ENCODE measurements at regions not wholly inside any gene's neighbourhood (a gene's known extent, or its start where the extent isn't known, plus 50 kb on each side); places are given as distances from the start of the nearest gene placed in this dataset.

DNA sequence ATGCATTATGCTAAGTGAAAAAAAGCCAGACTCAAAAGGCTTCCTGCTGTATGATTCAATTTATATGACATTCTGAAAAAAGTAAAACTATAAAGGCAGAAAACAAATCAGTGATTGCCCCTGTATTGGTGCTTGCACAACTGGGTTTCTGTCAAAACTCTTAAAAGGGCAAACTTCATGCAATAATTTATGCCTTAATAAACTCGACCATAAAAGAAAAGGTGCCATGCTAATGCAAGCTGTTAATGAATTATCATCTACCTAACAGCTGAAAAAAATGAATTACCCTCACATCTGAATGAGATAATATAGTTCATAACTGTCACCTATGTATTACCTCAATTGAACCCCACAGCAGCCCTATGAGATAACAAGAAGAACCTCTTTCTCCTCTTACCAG is 120.8 kb upstream of the ATP1A1 start:
- peaks cover 4% of the 10 kb centered on the region for H3K27me3 Mint-ChIP-seq
- Histone ChIP-seq H2AFZ (ENCODE audit: insufficient read depth, low read depth, low read length, poor library complexity, severe bottlenecking) (no peak overlapping the region), H3K4me3 (ENCODE audit: control extremely low read depth in 1 of 5, extremely low read depth in 1 of 5, insufficient read depth in 1 of 5, low read depth in 2 of 5, low read length in 4 of 5) (no peak overlapping the region), H3K27ac (ENCODE audit: low read length in 2 of 2) (no peak overlapping the region), H3K36me3 (replicated peaks in 1 of 2; ENCODE audit: control extremely low read depth in 1 of 2, control insufficient read depth in 1 of 2, extremely low read depth in 1 of 2, insufficient read depth in 2 of 2, low read length in 1 of 2) (no peaks in the 10 kb centered on the region), H3K9me3 (ENCODE audit: control extremely low read depth in 1 of 3, control insufficient read depth in 2 of 3, insufficient read depth in 1 of 3, low read length in 2 of 3) (no peaks in the 10 kb centered on the region), H3K4me2 (replicated peaks; ENCODE audit: low read depth, low read length, poor library complexity, severe bottlenecking) (no peak overlapping the region), H3K9ac (ENCODE audit: low read length) (no peak overlapping the region), H3K79me2 (ENCODE audit: control insufficient read depth, insufficient read depth, low read length) (no peaks in the 10 kb centered on the region), H3K4me1 (ENCODE audit: control insufficient read depth in 2 of 2, insufficient read depth in 2 of 2, low read length in 2 of 2) (no peaks in the 10 kb centered on the region), H3K27me3 (replicated peaks in 1 of 4; ENCODE audit: control extremely low read depth in 1 of 4, control insufficient read depth in 3 of 4, insufficient read depth in 4 of 4, low read length in 3 of 4) (no peaks in the 10 kb centered on the region), H4K20me1 (ENCODE audit: control insufficient read depth, insufficient read depth, low read length, poor library complexity, severe bottlenecking) (no peaks in the 10 kb centered on the region)
- no peak for ATAC-seq (ENCODE audit: low read depth)
- DNase-seq, result no peak
- H3K9me3 Mint-ChIP-seq (ENCODE audit: insufficient read depth), result no peaks in the 10 kb centered on the region
- ChIA-PET POLR2A (no interaction called here), CTCF (no interaction called here)
- H3K4me1 Mint-ChIP-seq, result peaks cover 3% of the 10 kb centered on the region
- WGBS (ENCODE audit: insufficient coverage), result no CpG with 5 or more reads among the region's 1 CpG
- TF ChIP-seq EZH2 (IDR thresholded peaks at IDR 0.05; ENCODE audit: borderline replicate concordance, insufficient read depth, low read depth, low read length, poor library complexity, severe bottlenecking), result no peak
- TF ChIP-seq, protein P1, sequence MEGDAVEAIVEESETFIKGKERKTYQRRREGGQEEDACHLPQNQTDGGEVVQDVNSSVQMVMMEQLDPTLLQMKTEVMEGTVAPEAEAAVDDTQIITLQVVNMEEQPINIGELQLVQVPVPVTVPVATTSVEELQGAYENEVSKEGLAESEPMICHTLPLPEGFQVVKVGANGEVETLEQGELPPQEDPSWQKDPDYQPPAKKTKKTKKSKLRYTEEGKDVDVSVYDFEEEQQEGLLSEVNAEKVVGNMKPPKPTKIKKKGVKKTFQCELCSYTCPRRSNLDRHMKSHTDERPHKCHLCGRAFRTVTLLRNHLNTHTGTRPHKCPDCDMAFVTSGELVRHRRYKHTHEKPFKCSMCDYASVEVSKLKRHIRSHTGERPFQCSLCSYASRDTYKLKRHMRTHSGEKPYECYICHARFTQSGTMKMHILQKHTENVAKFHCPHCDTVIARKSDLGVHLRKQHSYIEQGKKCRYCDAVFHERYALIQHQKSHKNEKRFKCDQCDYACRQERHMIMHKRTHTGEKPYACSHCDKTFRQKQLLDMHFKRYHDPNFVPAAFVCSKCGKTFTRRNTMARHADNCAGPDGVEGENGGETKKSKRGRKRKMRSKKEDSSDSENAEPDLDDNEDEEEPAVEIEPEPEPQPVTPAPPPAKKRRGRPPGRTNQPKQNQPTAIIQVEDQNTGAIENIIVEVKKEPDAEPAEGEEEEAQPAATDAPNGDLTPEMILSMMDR (IDR thresholded peaks at IDR 0.05), result no peak
- no peak overlapping the region for H3K4me3 Mint-ChIP-seq
- intact Hi-C loops (cut with micrococcal nuclease), result no loop called here
- H3K27ac Mint-ChIP-seq, result no peak overlapping the region

DNA sequence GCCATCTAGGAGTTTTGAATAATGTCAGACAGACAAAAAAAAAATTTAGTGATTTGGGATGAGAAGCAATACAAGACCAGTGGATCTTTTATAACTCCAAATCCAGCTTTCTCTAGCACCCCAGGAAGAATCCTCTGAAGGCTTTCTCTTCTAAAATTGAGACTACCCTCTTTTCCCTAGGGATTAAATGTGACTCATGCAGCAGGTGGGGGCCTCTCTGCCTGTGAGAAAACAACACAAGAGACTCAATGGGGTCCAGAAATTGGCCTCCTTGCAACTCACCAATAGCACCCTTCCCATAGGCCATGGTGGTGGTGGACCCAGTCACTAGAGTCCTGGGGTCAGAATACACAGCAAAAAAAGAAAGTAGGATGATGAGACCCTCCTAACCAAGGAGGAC is 120.3 kb upstream of the ATP1A1 start:
- H3K4me1 Mint-ChIP-seq, result peaks cover 3% of the 10 kb centered on the region
- no peaks in the 10 kb centered on the region for H3K9me3 Mint-ChIP-seq (ENCODE audit: insufficient read depth)
- no peak overlapping the region for H3K27ac Mint-ChIP-seq
- H3K27me3 ChIP-seq (replicated peaks in 1 of 4; ENCODE audit: control extremely low read depth in 1 of 4, control insufficient read depth in 3 of 4, insufficient read depth in 4 of 4, low read length in 3 of 4), result no peaks in the 10 kb centered on the region
- no peaks in the 10 kb centered on the region for H3K79me2 ChIP-seq (ENCODE audit: control insufficient read depth, insufficient read depth, low read length)
- ATAC-seq (ENCODE audit: low read depth) (no peak), DNase-seq (no peak)
- H2AFZ ChIP-seq (ENCODE audit: insufficient read depth, low read depth, low read length, poor library complexity, severe bottlenecking), result no peak overlapping the region
- H3K9ac ChIP-seq (ENCODE audit: low read length), result no peak overlapping the region
- CTCF ChIA-PET, result no interaction called here
- no peaks in the 10 kb centered on the region for H3K9me3 ChIP-seq (ENCODE audit: control extremely low read depth in 1 of 3, control insufficient read depth in 2 of 3, insufficient read depth in 1 of 3, low read length in 2 of 3)
- no peak overlapping the region for H3K4me3 ChIP-seq (ENCODE audit: control extremely low read depth in 1 of 5, extremely low read depth in 1 of 5, insufficient read depth in 1 of 5, low read depth in 2 of 5, low read length in 4 of 5)
- H3K27me3 Mint-ChIP-seq, result peaks cover 4% of the 10 kb centered on the region
- no peaks in the 10 kb centered on the region for H4K20me1 ChIP-seq (ENCODE audit: control insufficient read depth, insufficient read depth, low read length, poor library complexity, severe bottlenecking)
- H3K4me2 ChIP-seq (replicated peaks; ENCODE audit: low read depth, low read length, poor library complexity, severe bottlenecking), result no peak overlapping the region
- POLR2A ChIA-PET, result no interaction called here
- TF ChIP-seq, protein P1 (IDR thresholded peaks at IDR 0.05), result no peak
- no peak for TF ChIP-seq EZH2 (IDR thresholded peaks at IDR 0.05; ENCODE audit: borderline replicate concordance, insufficient read depth, low read depth, low read length, poor library complexity, severe bottlenecking)
- intact Hi-C loops (cut with micrococcal nuclease), result no loop called here
- no peaks in the 10 kb centered on the region for H3K36me3 ChIP-seq (replicated peaks in 1 of 2; ENCODE audit: control extremely low read depth in 1 of 2, control insufficient read depth in 1 of 2, extremely low read depth in 1 of 2, insufficient read depth in 2 of 2, low read length in 1 of 2)
- no peak overlapping the region for H3K4me3 Mint-ChIP-seq
- no peak overlapping the region for H3K27ac ChIP-seq (ENCODE audit: low read length in 2 of 2)
- H3K4me1 ChIP-seq (ENCODE audit: control insufficient read depth in 2 of 2, insufficient read depth in 2 of 2, low read length in 2 of 2), result no peaks in the 10 kb centered on the region
